ENCODE measurements at regions not wholly inside any gene's neighbourhood (a gene's known extent, or its start where the extent isn't known, plus 50 kb on each side); places are given as distances from the start of the nearest gene placed in this dataset.

DNA sequence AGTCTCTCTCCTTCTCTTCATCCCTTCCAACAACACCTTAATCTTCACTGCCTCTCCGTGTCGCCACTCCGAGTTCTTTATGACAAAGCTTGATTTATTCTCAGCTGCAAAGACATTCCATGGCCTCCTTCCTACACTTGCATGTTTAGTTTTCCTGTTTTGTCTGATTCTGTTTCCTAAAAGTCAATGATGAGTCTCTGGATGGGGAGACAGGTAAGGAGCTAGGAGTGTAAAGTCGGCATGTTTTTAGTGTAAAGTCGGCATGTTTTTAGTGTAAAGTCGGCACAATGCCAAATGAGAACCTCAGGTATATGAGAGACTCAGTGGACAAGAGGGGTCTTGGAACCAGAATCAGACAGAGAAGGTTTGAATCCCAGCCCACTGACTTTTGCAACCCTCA, 362.3 kb upstream of the EEF2KMT start:
- no peak for TF ChIP-seq CTCF (IDR thresholded peaks at IDR 0.05; ENCODE audit: low read depth, low read length)
- TF ChIP-seq EZH2phosphoT487 (IDR thresholded peaks at IDR 0.05; ENCODE audit: low read depth) = no peak
